H1 (cell line): ENCODE measurements at regions not wholly inside any gene's neighbourhood (a gene's known extent, or its start where the extent isn't known, plus 50 kb on each side); places are given as distances from the start of the nearest gene placed in this dataset.

Experiments used
- CTCF ChIA-PET: fragments of 300-600 bp; sonication (Branson Sonifier 250); formaldehyde crosslinking; loops from one replicate; lab custom pipeline; 2021; ENCODE audit not compliant: partially characterized antibody; lab: Charles Lee
- POLR2A ChIA-PET: fragments of 300-600 bp; sonication (Branson Sonifier 250); formaldehyde crosslinking; loops from one replicate; lab custom pipeline; 2021; ENCODE audit warnings: inconsistent platforms; ENCODE audit not compliant: partially characterized antibody; lab: Charles Lee
- DNase-seq, 2 experiments: peaks; one replicate each; pipeline versions ENCODE4 v3.0.0 to v3.0.0-alpha.2; 2010 to 2022; ENCODE audit warnings: low spot score in 2 of 2, low read depth in 1 of 2, mixed read lengths in 1 of 2
- FAIRE-seq: peaks from 2 replicates; lab custom pipeline; 2011; peaks lifted over from hg19 to GRCh38; lab: Jason Lieb, UNC
- H2AFZ ChIP-seq: 2 replicates; pipeline ENCODE4 v1.8.1; 2012; ENCODE audit warnings: low read length, inconsistent platforms
- H2AK5ac ChIP-seq: 2 replicates; pipeline ENCODE4 v1.6.1; 2013; ENCODE audit warnings: low read depth, low read length
- H2BK120ac ChIP-seq: replicated peaks from 2 replicates; pipeline ENCODE3; 2013; ENCODE audit warnings: low read depth, low read length, inconsistent platforms
- H2BK12ac ChIP-seq: 2 replicates; pipeline ENCODE4 v1.6.1; 2013; ENCODE audit warnings: low read depth, low read length
- H2BK15ac ChIP-seq: 2 replicates; pipeline ENCODE4 v1.6.1; 2013; ENCODE audit warnings: low read length
- H2BK20ac ChIP-seq: 2 replicates; pipeline ENCODE4 v1.6.1; 2013; ENCODE audit warnings: low read length
- H2BK5ac ChIP-seq: 2 replicates; pipeline ENCODE4 v1.6.1; 2013; ENCODE audit warnings: low read depth, low read length
- H3K14ac ChIP-seq: 2 replicates; pipeline ENCODE4 v1.6.1; 2013; ENCODE audit warnings: inconsistent platforms; ENCODE audit not compliant: insufficient read length
- H3K18ac ChIP-seq: 2 replicates; pipeline ENCODE4 v1.6.1; 2013; ENCODE audit warnings: low read length; ENCODE audit errors: extremely low read depth
- H3K23ac ChIP-seq: 2 replicates; pipeline ENCODE4 v1.6.1; 2013; ENCODE audit warnings: inconsistent platforms; ENCODE audit not compliant: insufficient read length
- H3K23me2 ChIP-seq: 2 replicates; pipeline ENCODE4 v1.6.1; 2013; ENCODE audit warnings: low read depth, low read length
- H3K27ac ChIP-seq: 2 replicates; pipeline ENCODE4 v1.6.1; 2011; ENCODE audit warnings: low read depth, low read length, inconsistent platforms
- H3K27me3 ChIP-seq, 4 experiments: replicated peaks in 1 of 4; 1 replicate in 1 of 4; 2 replicates in 3 of 4; pipeline versions ENCODE4 v1.6.1 to v1.8.1; 2011 to 2013; ENCODE audit warnings: low read length in 3 of 4, mild to moderate bottlenecking in 3 of 4, inconsistent platforms in 2 of 4, mixed read lengths in 2 of 4, moderate library complexity in 1 of 4; ENCODE audit not compliant: control insufficient read depth in 3 of 4, insufficient read depth in 3 of 4; ENCODE audit errors: extremely low read depth in 1 of 4
- H3K36me3 ChIP-seq, 4 experiments: 2 replicates each; pipeline versions ENCODE4 v1.6.1 to v1.8.1; 2011 to 2013; ENCODE audit warnings: mild to moderate bottlenecking in 4 of 4, low read length in 3 of 4, moderate library complexity in 2 of 4, control low read depth in 1 of 4, inconsistent platforms in 1 of 4; ENCODE audit not compliant: insufficient read depth in 4 of 4, control insufficient read depth in 2 of 4
- H3K4ac ChIP-seq: replicated peaks from 2 replicates; pipeline ENCODE3; 2013; ENCODE audit warnings: low read length, low read depth, mixed read lengths, inconsistent platforms; ENCODE audit not compliant: insufficient read length
- H3K4me1 ChIP-seq, 4 experiments: replicated peaks in 1 of 4; 1 replicate in 1 of 4; 2 replicates in 3 of 4; pipeline versions ENCODE4 v1.6.1 to v1.8.1; 2011 to 2013; ENCODE audit warnings: low read length in 3 of 4, inconsistent platforms in 2 of 4, mixed read lengths in 1 of 4; ENCODE audit not compliant: insufficient read depth in 4 of 4, control insufficient read depth in 3 of 4
- H3K4me2 ChIP-seq, 2 experiments: 2 replicates each; pipeline versions ENCODE4 v1.6.1 to v1.8.1; 2011 to 2013; ENCODE audit warnings: low read depth in 2 of 2, low read length in 2 of 2, control low read depth in 1 of 2, inconsistent platforms in 1 of 2, mild to moderate bottlenecking in 1 of 2; ENCODE audit not compliant: insufficient read depth in 1 of 2
- H3K4me3 ChIP-seq, 4 experiments: fragments of 200-600, 300-600 bp in 1 of 4; sonication (generic), shearing (Covaris generic), sonication (Bioruptor Twin) in 1 of 4; 2 replicates each; pipeline versions ENCODE4 v1.5.1 to v1.8.1; 2011 to 2016; ENCODE audit warnings: low read length in 4 of 4, low read depth in 3 of 4, control low read depth in 2 of 4, inconsistent platforms in 2 of 4, mild to moderate bottlenecking in 2 of 4, mixed read lengths in 1 of 4, moderate library complexity in 1 of 4; ENCODE audit not compliant: insufficient read depth in 2 of 4; ENCODE audit errors: extremely low read depth in 1 of 4
- H3K56ac ChIP-seq: replicated peaks from 2 replicates; pipeline ENCODE3; 2013; ENCODE audit warnings: low read depth, mild to moderate bottlenecking, mixed read lengths, low read length, inconsistent platforms; ENCODE audit not compliant: insufficient read length
- H3K79me1 ChIP-seq: 2 replicates; pipeline ENCODE4 v1.6.1; 2013; ENCODE audit warnings: low read depth, low read length, control low read depth
- H3K79me2 ChIP-seq, 2 experiments: 2 replicates each; pipeline versions ENCODE4 v1.6.1 to v1.8.1; 2012 to 2013; ENCODE audit warnings: low read length in 2 of 2, mild to moderate bottlenecking in 2 of 2, inconsistent platforms in 1 of 2; ENCODE audit not compliant: insufficient read depth in 2 of 2, control insufficient read depth in 1 of 2
- H3K9ac ChIP-seq, 4 experiments: replicated peaks in 1 of 4; 1 replicate in 1 of 4; 2 replicates in 3 of 4; pipeline versions ENCODE4 v1.6.1 to v1.8.1; 2011 to 2013; ENCODE audit warnings: low read depth in 3 of 4, low read length in 3 of 4, control low read depth in 2 of 4, mild to moderate bottlenecking in 2 of 4, moderate library complexity in 2 of 4, inconsistent platforms in 1 of 4; ENCODE audit errors: extremely low read depth in 1 of 4
- H3K9me3 ChIP-seq, 2 experiments: 2 replicates each; pipeline versions ENCODE4 v1.6.1 to v1.8.1; 2012 to 2013; ENCODE audit warnings: mild to moderate bottlenecking in 2 of 2, moderate library complexity in 2 of 2, control low read depth in 1 of 2, inconsistent platforms in 1 of 2, low read depth in 1 of 2, low read length in 1 of 2, mixed read lengths in 1 of 2; ENCODE audit not compliant: insufficient read depth in 2 of 2
- H4K20me1 ChIP-seq, 2 experiments: replicated peaks in 1 of 2; 2 replicates each; pipeline versions ENCODE3 to v1.8.1; 2011 to 2013; ENCODE audit warnings: inconsistent platforms in 2 of 2, low read length in 2 of 2, mild to moderate bottlenecking in 1 of 2; ENCODE audit not compliant: insufficient read depth in 2 of 2, control insufficient read depth in 1 of 2
- H4K5ac ChIP-seq: 2 replicates; pipeline ENCODE4 v1.6.1; 2013; ENCODE audit warnings: low read length, low read depth, mixed read lengths, inconsistent platforms; ENCODE audit not compliant: insufficient read length
- H4K8ac ChIP-seq: 2 replicates; pipeline ENCODE4 v1.8.0; 2013; ENCODE audit warnings: mild to moderate bottlenecking, moderate library complexity, low read length, inconsistent platforms; ENCODE audit not compliant: insufficient read depth; ENCODE audit errors: extremely low read depth
- H4K91ac ChIP-seq: replicated peaks from 2 replicates; pipeline ENCODE3; 2013; ENCODE audit warnings: low read length, mixed read lengths, inconsistent platforms; ENCODE audit not compliant: insufficient read length
- BACH1 ChIP-seq: IDR thresholded peaks from 2 replicates; pipeline ENCODE4 v1.6.1; 2012; ENCODE audit warnings: low read length, improper control_type of control experiment
- BCL11A ChIP-seq, 2 experiments: IDR thresholded peaks; one replicate each; pipeline ENCODE4 v1.6.1; 2011; ENCODE audit warnings: low read depth in 2 of 2, low read length in 2 of 2, mild to moderate bottlenecking in 2 of 2
- CBX5 ChIP-seq: fragments of 300-800, 300-1000 bp; sonication (generic); IDR thresholded peaks from 2 replicates; pipeline ENCODE4 v1.7.1; 2016; ENCODE audit warnings: antibody characterized with exemption, low read length, low read depth
- CHD1 ChIP-seq: IDR thresholded peaks from 2 replicates; pipeline ENCODE4 v1.6.1; 2012; ENCODE audit warnings: low read depth, low read length, improper control_type of control experiment
- CHD2 ChIP-seq: IDR thresholded peaks from 2 replicates; pipeline ENCODE4 v1.6.1; 2012; ENCODE audit warnings: low read length, improper control_type of control experiment
- E2F6 ChIP-seq: IDR thresholded peaks from 2 replicates; pipeline ENCODE4 v1.6.1; 2012; ENCODE audit warnings: inconsistent platforms
- EGR1 ChIP-seq: IDR thresholded peaks from 2 replicates; pipeline ENCODE4 v1.6.1; 2011; ENCODE audit warnings: low read depth, low read length, borderline replicate concordance
- GABPA ChIP-seq: IDR thresholded peaks from 2 replicates; pipeline ENCODE4 v1.6.1; 2011; ENCODE audit warnings: mild to moderate bottlenecking, low read length, moderate library complexity, borderline replicate concordance; ENCODE audit not compliant: insufficient read depth
- KDM4A ChIP-seq: IDR thresholded peaks from one replicate; pipeline ENCODE4 v1.7.1; 2012; ENCODE audit warnings: low read depth, mild to moderate bottlenecking, moderate library complexity, low read length, inconsistent platforms; ENCODE audit not compliant: severe bottlenecking
- PHF8 ChIP-seq: fragments of 200-600 bp; sonication (generic); conservative IDR thresholded peaks from 2 replicates; pipeline ENCODE4 v1.7.1; 2012; ENCODE audit warnings: low read depth, mild to moderate bottlenecking, inconsistent platforms, low read length, moderate library complexity
- RBBP5 ChIP-seq: IDR thresholded peaks from 2 replicates; pipeline ENCODE4 v1.7.1; 2012; ENCODE audit warnings: low read depth, mild to moderate bottlenecking, inconsistent platforms, low read length, moderate library complexity, borderline replicate concordance
- SIN3A ChIP-seq, 2 experiments: IDR thresholded peaks in 1 of 2; conservative IDR thresholded peaks in 1 of 2; 2 replicates each; pipeline ENCODE4 v1.6.1; 2011 to 2012; ENCODE audit warnings: low read length in 2 of 2, improper control_type of control experiment in 1 of 2, low read depth in 1 of 2, mild to moderate bottlenecking in 1 of 2
- SIX5 ChIP-seq: IDR thresholded peaks from 2 replicates; pipeline ENCODE4 v1.6.1; 2011; ENCODE audit warnings: mild to moderate bottlenecking, low read depth, low read length
- SP2 ChIP-seq: IDR thresholded peaks from 2 replicates; pipeline ENCODE4 v1.6.1; 2012; ENCODE audit warnings: mild to moderate bottlenecking, low read length, inconsistent platforms
- SP4 ChIP-seq: IDR thresholded peaks from 2 replicates; pipeline ENCODE4 v1.6.1; 2012; ENCODE audit warnings: low read length, inconsistent platforms
- SUZ12 ChIP-seq: fragments of 200-600 bp; sonication (generic); IDR thresholded peaks from 2 replicates; pipeline ENCODE4 v1.6.1; 2012; ENCODE audit warnings: mild to moderate bottlenecking, inconsistent platforms, low read length, moderate library complexity, mixed read lengths

DNA sequence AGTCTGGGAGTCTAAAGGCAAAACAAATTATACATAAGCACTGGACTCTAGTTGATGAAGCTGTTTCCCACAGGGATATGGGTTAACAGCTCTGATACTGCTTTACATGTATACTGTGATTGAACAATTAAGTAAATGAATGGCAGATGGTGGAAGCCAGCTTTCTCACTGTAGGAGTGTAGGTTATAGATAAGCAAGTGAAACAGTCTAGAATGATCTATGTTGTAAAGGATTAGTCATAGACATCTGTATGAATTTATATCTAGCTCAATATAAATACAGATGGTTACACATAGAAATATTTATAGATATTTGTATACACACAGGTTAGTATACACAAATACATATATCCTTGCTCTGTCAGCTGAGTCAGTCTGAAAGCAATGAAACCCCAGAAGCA, 276.1 kb downstream of the PPARGC1A start:
- no peak overlapping the region for H2BK5ac ChIP-seq
- no peaks in the 10 kb centered on the region for H3K36me3 ChIP-seq
- H3K4ac ChIP-seq, result no peak overlapping the region
- no peak overlapping the region for H2BK20ac ChIP-seq
- H3K18ac ChIP-seq, result no peak overlapping the region
- no peak overlapping the region for H3K56ac ChIP-seq
- ChIA-PET CTCF (interaction anchor here (0.8 to 1.9 kb wide), 20 partner anchors 8 to 624 kb away, joined by 3 to 17 read pairs (median 3); no protein-coding TSS in a partner anchor), POLR2A (no interaction called here)
- no peaks in the 10 kb centered on the region for H4K20me1 ChIP-seq
- H3K4me3 ChIP-seq, result no peak overlapping the region
- H2AFZ ChIP-seq, result no peak overlapping the region
- no peak for DNase-seq
- H3K23ac ChIP-seq, result no peak overlapping the region
- no peak overlapping the region for H3K27ac ChIP-seq
- no peak overlapping the region for H3K14ac ChIP-seq
- FAIRE-seq, result no peak
- H3K23me2 ChIP-seq, result no peaks in the 10 kb centered on the region
- H4K91ac ChIP-seq, result no peak overlapping the region
- no peaks in the 10 kb centered on the region for H3K79me1 ChIP-seq
- H2BK12ac ChIP-seq, result no peak overlapping the region
- H4K8ac ChIP-seq, result no peak overlapping the region
- no peak overlapping the region for H3K4me2 ChIP-seq
- no peak overlapping the region for H2AK5ac ChIP-seq
- H3K79me2 ChIP-seq, result no peaks in the 10 kb centered on the region
- no peaks in the 10 kb centered on the region for H3K4me1 ChIP-seq
- no peak overlapping the region for H2BK120ac ChIP-seq
- H3K9ac ChIP-seq, result no peak overlapping the region
- H4K5ac ChIP-seq, result no peak overlapping the region
- H3K27me3 ChIP-seq, result no peaks in the 10 kb centered on the region
- H3K9me3 ChIP-seq, result no peaks in the 10 kb centered on the region
- no peak overlapping the region for H2BK15ac ChIP-seq
- no peak for TF ChIP-seq E2F6
- no peak for TF ChIP-seq PHF8
- no peak for TF ChIP-seq RBBP5
- TF ChIP-seq BCL11A (IDR thresholded peaks at IDR 0.05; ENCODE audit: low read depth in 2 of 2, low read length in 2 of 2), result no peak
- no peak for TF ChIP-seq CHD2
- TF ChIP-seq SP4, result no peak
- no peak for TF ChIP-seq KDM4A
- no peak for TF ChIP-seq SUZ12
- TF ChIP-seq EGR1, result no peak
- no peak for TF ChIP-seq GABPA
- TF ChIP-seq SP2, result no peak
- no peak for TF ChIP-seq CBX5
- no peak for TF ChIP-seq CHD1
- no peak for TF ChIP-seq BACH1
- TF ChIP-seq SIN3A (conservative IDR thresholded peaks at IDR 0.05 in 1 of 2, IDR thresholded peaks at IDR 0.05 in 1 of 2; ENCODE audit: low read depth in 1 of 2, low read length in 2 of 2), result no peak
- TF ChIP-seq SIX5, result no peak
